ENCODE measurements at regions not wholly inside any gene's neighbourhood (a gene's known extent, or its start where the extent isn't known, plus 50 kb on each side); places are given as distances from the start of the nearest gene placed in this dataset.

DNA sequence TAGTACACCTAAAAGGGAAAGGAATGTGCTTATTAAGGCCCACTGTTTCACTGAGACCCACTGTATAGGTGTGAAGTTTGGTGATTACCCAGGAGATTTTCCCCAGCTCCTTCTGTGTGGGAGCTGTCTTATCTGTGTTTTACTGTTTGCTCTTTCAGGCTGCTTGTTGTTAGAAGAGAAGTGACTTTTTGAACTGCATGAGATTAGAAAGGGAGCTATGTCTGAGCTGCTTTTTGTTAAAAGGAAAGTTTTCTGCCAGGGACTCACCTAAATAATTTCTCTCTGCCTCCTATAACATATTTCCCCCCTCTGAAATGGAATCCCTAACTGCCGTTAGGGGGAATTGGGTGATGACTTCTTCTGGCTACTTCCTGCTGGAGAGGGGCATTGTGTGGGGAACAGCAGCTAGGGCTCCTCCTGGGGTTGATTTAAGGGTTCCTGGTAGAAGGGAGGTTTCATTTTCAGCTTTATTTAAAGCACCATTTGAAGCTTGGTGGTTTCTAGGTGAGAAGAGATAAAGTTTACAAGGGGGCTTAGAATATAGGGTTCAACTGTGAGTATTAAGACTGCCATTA lies 77.1 kb upstream of the ATP11B start:
- peaks cover 5% of the 10 kb centered on the region for H3K4me1 ChIP-seq (ENCODE audit: control insufficient read depth, low read length)
- H3K4me2 ChIP-seq (ENCODE audit: low read length) = no peak overlapping the region
- no peak for TF ChIP-seq EZH2phosphoT487 (IDR thresholded peaks at IDR 0.05; ENCODE audit: borderline replicate concordance, low read length)
- TF ChIP-seq, protein P1, sequence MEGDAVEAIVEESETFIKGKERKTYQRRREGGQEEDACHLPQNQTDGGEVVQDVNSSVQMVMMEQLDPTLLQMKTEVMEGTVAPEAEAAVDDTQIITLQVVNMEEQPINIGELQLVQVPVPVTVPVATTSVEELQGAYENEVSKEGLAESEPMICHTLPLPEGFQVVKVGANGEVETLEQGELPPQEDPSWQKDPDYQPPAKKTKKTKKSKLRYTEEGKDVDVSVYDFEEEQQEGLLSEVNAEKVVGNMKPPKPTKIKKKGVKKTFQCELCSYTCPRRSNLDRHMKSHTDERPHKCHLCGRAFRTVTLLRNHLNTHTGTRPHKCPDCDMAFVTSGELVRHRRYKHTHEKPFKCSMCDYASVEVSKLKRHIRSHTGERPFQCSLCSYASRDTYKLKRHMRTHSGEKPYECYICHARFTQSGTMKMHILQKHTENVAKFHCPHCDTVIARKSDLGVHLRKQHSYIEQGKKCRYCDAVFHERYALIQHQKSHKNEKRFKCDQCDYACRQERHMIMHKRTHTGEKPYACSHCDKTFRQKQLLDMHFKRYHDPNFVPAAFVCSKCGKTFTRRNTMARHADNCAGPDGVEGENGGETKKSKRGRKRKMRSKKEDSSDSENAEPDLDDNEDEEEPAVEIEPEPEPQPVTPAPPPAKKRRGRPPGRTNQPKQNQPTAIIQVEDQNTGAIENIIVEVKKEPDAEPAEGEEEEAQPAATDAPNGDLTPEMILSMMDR (IDR thresholded peaks at IDR 0.05; ENCODE audit: low read depth, low read length, poor library complexity, severe bottlenecking) = no peak
- H3K27me3 ChIP-seq (ENCODE audit: control insufficient read depth, low read length) = no peaks in the 10 kb centered on the region
- H3K4me3 ChIP-seq (ENCODE audit: low read length) = no peak overlapping the region
- H3K36me3 ChIP-seq (ENCODE audit: control insufficient read depth, low read length) = no peaks in the 10 kb centered on the region
- no peaks in the 10 kb centered on the region for H3K9me3 ChIP-seq (ENCODE audit: control insufficient read depth, insufficient read depth, low read length)
- no peaks in the 10 kb centered on the region for H3K79me2 ChIP-seq (ENCODE audit: control insufficient read depth, low read length)
- H3K27ac ChIP-seq (ENCODE audit: low read depth, low read length) = no peak overlapping the region
- no peaks in the 10 kb centered on the region for H3F3A ChIP-seq (ENCODE audit: control insufficient read depth, insufficient read depth)
- no peaks in the 10 kb centered on the region for H3K9me2 ChIP-seq (replicated peaks; ENCODE audit: control insufficient read depth, low read length)
- H4K20me1 ChIP-seq (ENCODE audit: control insufficient read depth, insufficient read depth, low read depth, low read length) = no peaks in the 10 kb centered on the region

DNA sequence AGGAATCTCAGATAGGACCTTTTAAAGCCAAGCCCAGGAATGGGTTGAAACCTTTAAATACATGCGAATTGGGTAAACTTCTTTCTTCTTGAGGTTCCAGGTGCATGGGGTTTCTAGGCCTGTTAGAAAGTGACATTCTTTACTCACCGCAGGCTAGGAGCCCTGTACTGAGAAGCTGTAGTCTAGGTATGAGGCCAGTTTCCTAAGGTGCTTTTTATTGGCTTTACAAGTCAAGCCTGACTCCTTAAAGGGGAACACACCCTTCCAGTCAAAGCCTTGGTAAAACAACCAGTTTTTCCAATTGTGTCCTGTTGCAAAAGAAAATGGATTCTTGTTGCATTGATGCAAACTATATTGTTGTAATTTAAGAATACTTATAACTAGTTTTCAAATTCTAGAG lies 76.1 kb upstream of the ATP11B start:
- H3K9me3 ChIP-seq (ENCODE audit: control insufficient read depth, insufficient read depth, low read length) = no peaks in the 10 kb centered on the region
- TF ChIP-seq EZH2phosphoT487 (IDR thresholded peaks at IDR 0.05; ENCODE audit: borderline replicate concordance, low read length) = no peak
- TF ChIP-seq, protein P1 (IDR thresholded peaks at IDR 0.05; ENCODE audit: low read depth, low read length, poor library complexity, severe bottlenecking) = no peak
- H3K4me1 ChIP-seq (ENCODE audit: control insufficient read depth, low read length) = peaks cover 5% of the 10 kb centered on the region
- no peaks in the 10 kb centered on the region for H3K79me2 ChIP-seq (ENCODE audit: control insufficient read depth, low read length)
- H4K20me1 ChIP-seq (ENCODE audit: control insufficient read depth, insufficient read depth, low read depth, low read length) = no peaks in the 10 kb centered on the region
- H3K4me2 ChIP-seq (ENCODE audit: low read length) = no peak overlapping the region
- no peak overlapping the region for H3K4me3 ChIP-seq (ENCODE audit: low read length)
- no peak overlapping the region for H3K27ac ChIP-seq (ENCODE audit: low read depth, low read length)
- H3K9me2 ChIP-seq (replicated peaks; ENCODE audit: control insufficient read depth, low read length) = no peaks in the 10 kb centered on the region
- H3F3A ChIP-seq (ENCODE audit: control insufficient read depth, insufficient read depth) = no peaks in the 10 kb centered on the region
- no peaks in the 10 kb centered on the region for H3K36me3 ChIP-seq (ENCODE audit: control insufficient read depth, low read length)
- no peaks in the 10 kb centered on the region for H3K27me3 ChIP-seq (ENCODE audit: control insufficient read depth, low read length)

DNA sequence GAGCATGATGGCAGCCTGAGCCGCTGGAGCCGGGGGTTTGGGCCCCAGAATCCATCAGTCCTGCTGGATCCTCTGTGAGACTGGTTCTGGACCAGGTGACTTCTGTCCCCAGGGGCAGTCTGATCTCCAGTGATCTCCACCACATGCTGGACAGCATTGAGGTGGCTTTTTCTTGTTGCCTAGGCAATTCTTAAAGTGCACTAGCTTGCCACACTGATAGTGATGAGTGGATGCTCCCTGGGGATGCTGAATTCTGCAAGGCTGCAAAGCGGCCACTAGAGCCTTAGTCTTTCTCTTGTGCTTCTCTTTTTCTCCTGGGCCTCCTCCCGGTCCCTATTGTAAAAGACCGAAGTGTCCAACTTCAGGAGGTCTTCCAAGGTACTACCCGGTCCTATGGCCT lies 70.4 kb upstream of the ATP11B start:
- no peaks in the 10 kb centered on the region for H3K9me2 ChIP-seq (replicated peaks; ENCODE audit: control insufficient read depth, low read length)
- H4K20me1 ChIP-seq (ENCODE audit: control insufficient read depth, insufficient read depth, low read depth, low read length) = no peaks in the 10 kb centered on the region
- no peaks in the 10 kb centered on the region for H3K36me3 ChIP-seq (ENCODE audit: control insufficient read depth, low read length)
- no peak overlapping the region for H3K4me2 ChIP-seq (ENCODE audit: low read length)
- H3F3A ChIP-seq (ENCODE audit: control insufficient read depth, insufficient read depth) = no peaks in the 10 kb centered on the region
- TF ChIP-seq EZH2phosphoT487 (IDR thresholded peaks at IDR 0.05; ENCODE audit: borderline replicate concordance, low read length) = no peak
- TF ChIP-seq, protein P1 (IDR thresholded peaks at IDR 0.05; ENCODE audit: low read depth, low read length, poor library complexity, severe bottlenecking) = no peak
- no peaks in the 10 kb centered on the region for H3K27me3 ChIP-seq (ENCODE audit: control insufficient read depth, low read length)
- H3K4me3 ChIP-seq (ENCODE audit: low read length) = no peak overlapping the region
- H3K79me2 ChIP-seq (ENCODE audit: control insufficient read depth, low read length) = no peaks in the 10 kb centered on the region
- no peaks in the 10 kb centered on the region for H3K4me1 ChIP-seq (ENCODE audit: control insufficient read depth, low read length)
- no peaks in the 10 kb centered on the region for H3K9me3 ChIP-seq (ENCODE audit: control insufficient read depth, insufficient read depth, low read length)
- no peak overlapping the region for H3K27ac ChIP-seq (ENCODE audit: low read depth, low read length)
